ENCODE measurements at regions not wholly inside any gene's neighbourhood (a gene's known extent, or its start where the extent isn't known, plus 50 kb on each side); places are given as distances from the start of the nearest gene placed in this dataset.

GRCh38 chr6:170011204-170012036, 260.0 kb downstream of the ERMARD start:
- Histone ChIP-seq H3K9me3 (ENCODE audit: low read depth) (no peaks in the 10 kb centered on the region), H3K27me3 (peaks cover 3% of the 10 kb centered on the region), H3K36me3 (no peaks in the 10 kb centered on the region), H3K4me3 (no peak overlapping the region), H3K4me1 (ENCODE audit: low read depth) (no peaks in the 10 kb centered on the region), H3K27ac (no peak overlapping the region)
- TF ChIP-seq CTCF (IDR thresholded peaks at IDR 0.05; ENCODE audit: low read depth, low read length) = no peak
- no peak for DNase-seq (ENCODE audit: low read depth in 1 of 2, low spot score in 1 of 2)

DNA sequence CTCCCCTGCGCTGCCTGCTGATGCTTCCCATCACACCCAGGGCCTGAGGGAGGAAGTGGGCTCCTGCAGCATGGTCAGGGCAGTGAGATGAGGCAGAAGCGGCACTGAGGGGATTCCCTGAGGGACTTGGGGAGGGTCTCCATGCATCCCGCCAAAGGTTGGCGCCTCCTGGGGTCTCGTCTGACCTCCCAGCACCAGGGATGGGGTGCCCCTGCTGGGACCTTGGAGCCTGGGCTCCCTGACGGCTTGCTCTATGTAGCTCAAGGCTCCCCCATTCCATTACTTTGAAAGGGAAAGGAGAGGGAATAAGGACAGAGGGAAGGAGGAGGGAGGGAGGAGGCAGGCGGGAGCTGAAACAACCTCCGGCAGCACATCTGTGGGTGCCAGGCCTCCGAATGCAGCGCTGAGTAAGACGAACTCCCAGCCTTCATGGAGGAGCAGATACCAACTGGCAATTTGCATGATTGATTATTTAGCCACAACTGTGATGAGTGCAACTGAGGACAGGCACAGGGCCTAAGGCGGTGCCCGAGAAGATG, 259.3 kb downstream of the ERMARD start:
- no peaks in the 10 kb centered on the region for H3K9me3 ChIP-seq (ENCODE audit: low read depth)
- DNase-seq (ENCODE audit: low read depth in 1 of 2, low spot score in 1 of 2) = no peak
- TF ChIP-seq CTCF (IDR thresholded peaks at IDR 0.05; ENCODE audit: low read depth, low read length) = no peak
- no peak overlapping the region for H3K4me3 ChIP-seq
- no peaks in the 10 kb centered on the region for H3K36me3 ChIP-seq
- H3K27me3 ChIP-seq = peaks cover 3% of the 10 kb centered on the region
- H3K27ac ChIP-seq = no peak overlapping the region
- no peaks in the 10 kb centered on the region for H3K4me1 ChIP-seq (ENCODE audit: low read depth)

DNA sequence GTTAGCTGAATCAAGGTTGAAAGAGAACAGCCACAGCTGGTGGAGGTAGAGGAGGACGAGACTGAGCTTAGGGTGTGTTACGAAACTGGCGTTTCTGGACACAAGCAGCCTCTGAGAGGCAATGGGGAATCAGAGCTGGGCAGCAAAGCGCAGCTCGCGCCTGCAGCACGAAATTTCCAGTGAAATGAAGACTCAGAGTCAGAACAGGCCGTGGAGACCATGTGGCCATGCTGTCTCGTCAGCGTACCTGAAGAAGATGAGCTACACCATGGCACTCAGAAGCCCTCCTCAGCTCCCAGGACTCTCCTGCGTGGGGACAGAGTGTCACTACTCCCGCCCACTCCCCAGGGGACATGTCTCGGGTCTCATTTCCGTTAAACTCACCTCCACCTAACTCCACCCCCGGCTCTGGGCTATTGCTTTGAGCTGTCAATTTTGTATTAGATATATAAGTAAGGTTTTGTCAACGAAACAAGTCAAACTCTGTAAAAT, 256.9 kb downstream of the ERMARD start:
- no peak for TF ChIP-seq CTCF (IDR thresholded peaks at IDR 0.05; ENCODE audit: low read depth, low read length)
- Histone ChIP-seq H3K4me1 (ENCODE audit: low read depth) (no peaks in the 10 kb centered on the region), H3K36me3 (no peaks in the 10 kb centered on the region), H3K9me3 (ENCODE audit: low read depth) (no peaks in the 10 kb centered on the region), H3K4me3 (no peak overlapping the region), H3K27ac (no peak overlapping the region), H3K27me3 (no peaks in the 10 kb centered on the region)
- no peak for DNase-seq (ENCODE audit: low read depth in 1 of 2, low spot score in 1 of 2)

GRCh38 chr6:170007468-170008293, 256.3 kb downstream of the ERMARD start:
- Histone ChIP-seq H3K27me3 (no peaks in the 10 kb centered on the region), H3K36me3 (no peaks in the 10 kb centered on the region), H3K27ac (no peak overlapping the region), H3K9me3 (ENCODE audit: low read depth) (no peaks in the 10 kb centered on the region), H3K4me3 (no peak overlapping the region), H3K4me1 (ENCODE audit: low read depth) (no peaks in the 10 kb centered on the region)
- TF ChIP-seq CTCF (IDR thresholded peaks at IDR 0.05; ENCODE audit: low read depth, low read length) = no peak
- DNase-seq (ENCODE audit: low read depth in 1 of 2, low spot score in 1 of 2) = peak in 1 of 2 donors; percentile 5

DNA sequence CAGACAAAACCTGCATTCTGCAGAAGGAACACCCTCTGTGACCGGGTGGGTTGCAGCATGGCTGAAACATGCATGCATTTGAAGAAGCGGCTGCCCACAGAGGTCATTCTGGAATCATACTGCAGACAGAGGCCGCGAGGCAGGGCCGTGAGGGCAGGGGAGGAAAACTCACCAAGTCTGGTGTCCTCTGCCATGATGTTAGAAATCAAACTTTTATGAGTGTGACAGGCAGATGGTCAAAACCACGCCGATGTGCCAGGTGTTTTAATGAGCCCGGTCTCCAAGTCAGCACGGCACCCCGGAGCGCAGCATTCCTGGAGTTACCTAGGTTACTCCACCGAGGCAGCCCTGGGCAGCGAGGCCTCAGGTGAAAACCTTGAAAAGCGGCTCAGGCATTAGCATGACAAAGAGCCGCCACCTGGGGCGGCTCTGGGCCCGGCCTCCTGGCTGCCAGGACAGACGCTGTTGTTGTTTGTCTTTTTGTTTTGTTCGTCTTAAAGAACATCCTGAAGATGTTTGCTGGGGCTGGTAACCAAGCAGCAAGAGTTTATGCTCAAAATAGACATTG, 255.6 kb downstream of the ERMARD start:
- H3K4me3 ChIP-seq = no peak overlapping the region
- no peak for TF ChIP-seq CTCF (IDR thresholded peaks at IDR 0.05; ENCODE audit: low read depth, low read length)
- no peaks in the 10 kb centered on the region for H3K4me1 ChIP-seq (ENCODE audit: low read depth)
- no peak overlapping the region for H3K27ac ChIP-seq
- no peak for DNase-seq (ENCODE audit: low read depth in 1 of 2, low spot score in 1 of 2)
- H3K27me3 ChIP-seq = no peaks in the 10 kb centered on the region
- H3K9me3 ChIP-seq (ENCODE audit: low read depth) = no peaks in the 10 kb centered on the region
- no peaks in the 10 kb centered on the region for H3K36me3 ChIP-seq
